Stimulated activated memory B cell treated with anti-CD40 and anti-IgM and Interleukin-4, amounts not matched to agents 10 μg/mL and 1 μg/mL and 100 μg/mL, for 72 hours (primary cell): ENCODE measurements at regions not wholly inside any gene's neighbourhood (a gene's known extent, or its start where the extent isn't known, plus 50 kb on each side); places are given as distances from the start of the nearest gene placed in this dataset.

Experiments
- ATAC-seq: fragments of 150-1000 bp; cut with Tn5 transposase; 2 replicates; pipeline ENCODE4 v1.10.0; 2021
- H3K27ac Mint-ChIP-seq: one replicate; pipeline ENCODE4 v1.8.0; 2022; ENCODE audit warnings: mild to moderate bottlenecking, mixed read lengths
- H3K27me3 Mint-ChIP-seq: one replicate; pipeline ENCODE4 v1.8.0; 2022; ENCODE audit warnings: mixed read lengths
- H3K36me3 Mint-ChIP-seq: one replicate; pipeline ENCODE4 v1.8.0; 2022; ENCODE audit warnings: mixed read lengths
- H3K4me1 Mint-ChIP-seq: one replicate; pipeline ENCODE4 v1.8.0; 2022; ENCODE audit warnings: mixed read lengths
- H3K4me3 Mint-ChIP-seq: one replicate; pipeline ENCODE4 v1.8.0; 2022; ENCODE audit warnings: mild to moderate bottlenecking, moderate library complexity, mixed read lengths
- H3K9me3 Mint-ChIP-seq: one replicate; pipeline ENCODE4 v1.8.0; 2022; ENCODE audit warnings: mixed read lengths

DNA sequence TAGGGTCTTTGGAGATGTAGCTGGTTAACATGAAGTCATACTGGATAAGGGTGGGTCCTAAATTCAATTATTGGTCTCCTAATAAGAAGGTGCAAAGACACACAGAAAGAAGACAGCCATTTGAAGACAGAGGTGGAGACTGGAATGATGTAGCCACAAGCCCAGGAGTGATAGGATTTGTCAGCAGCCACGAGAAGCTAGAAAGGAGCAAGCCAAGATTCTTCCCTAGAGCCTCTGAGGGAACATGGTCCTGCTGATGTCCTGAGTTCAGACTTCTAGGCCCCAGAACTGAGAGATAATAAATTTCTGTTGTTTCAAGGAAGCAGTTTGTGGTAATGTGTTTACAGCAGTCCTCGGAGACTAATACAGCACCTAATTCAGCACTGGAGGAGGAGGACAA is 203.3 kb upstream of the SRRM4 start:
- H3K9me3 Mint-ChIP-seq, result peaks cover 6% of the 10 kb centered on the region
- no peak overlapping the region for H3K27ac Mint-ChIP-seq
- no peak overlapping the region for H3K4me3 Mint-ChIP-seq
- no peaks in the 10 kb centered on the region for H3K4me1 Mint-ChIP-seq
- no peak for ATAC-seq
- H3K27me3 Mint-ChIP-seq, result peaks cover 18% of the 10 kb centered on the region
- no peaks in the 10 kb centered on the region for H3K36me3 Mint-ChIP-seq

DNA sequence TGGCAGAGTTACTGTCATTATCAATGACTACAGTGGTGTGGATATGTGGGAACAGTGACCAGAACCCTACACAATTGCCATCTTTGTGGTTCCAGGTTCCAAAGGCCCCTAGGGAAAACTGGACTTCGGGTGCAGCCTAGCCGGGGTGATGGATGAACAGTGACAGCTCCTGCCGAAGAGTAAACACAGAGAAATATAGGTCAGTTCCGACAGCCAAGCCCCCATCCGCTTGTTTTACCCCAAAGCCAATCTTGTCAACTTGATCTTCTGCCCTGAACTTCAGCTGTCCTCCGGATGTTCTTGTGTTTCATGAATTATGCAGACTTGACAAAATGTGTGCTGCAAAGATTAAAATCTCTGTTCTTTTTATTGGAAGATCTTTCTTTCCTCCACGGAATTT is 200.4 kb upstream of the SRRM4 start:
- no peak for ATAC-seq
- Mint-ChIP-seq H3K27me3 (no peaks in the 10 kb centered on the region), H3K27ac (no peak overlapping the region)

GRCh38 chr12:118781692-118782091 is 199.6 kb upstream of the SRRM4 start:
- H3K27ac Mint-ChIP-seq, result no peak overlapping the region
- H3K9me3 Mint-ChIP-seq, result peaks cover 2% of the 10 kb centered on the region
- H3K27me3 Mint-ChIP-seq, result no peaks in the 10 kb centered on the region
- no peak overlapping the region for H3K4me3 Mint-ChIP-seq
- ATAC-seq, result no peak
- H3K36me3 Mint-ChIP-seq, result no peaks in the 10 kb centered on the region
- no peaks in the 10 kb centered on the region for H3K4me1 Mint-ChIP-seq

More for the DNA sequence above, 200.4 kb upstream of the SRRM4 start:
- Mint-ChIP-seq H3K36me3 (no peaks in the 10 kb centered on the region), H3K4me3 (no peak overlapping the region), H3K9me3 (peaks cover 2% of the 10 kb centered on the region), H3K4me1 (no peaks in the 10 kb centered on the region)

- H3K4me3 Mint-ChIP-seq, result no peak overlapping the region
- ATAC-seq, result no peak
- no peak overlapping the region for H3K27ac Mint-ChIP-seq
- no peaks in the 10 kb centered on the region for H3K4me1 Mint-ChIP-seq
- H3K36me3 Mint-ChIP-seq, result no peaks in the 10 kb centered on the region
- peaks cover 6% of the 10 kb centered on the region for H3K9me3 Mint-ChIP-seq
- H3K27me3 Mint-ChIP-seq, result no peaks in the 10 kb centered on the region
These were observed 197.6 kb upstream of the SRRM4 start for GRCh38 chr12:118783703-118784102.

GRCh38 chr12:118790578-118790977 is 190.8 kb upstream of the SRRM4 start:
- H3K9me3 Mint-ChIP-seq, result peaks cover 3% of the 10 kb centered on the region
- no peaks in the 10 kb centered on the region for H3K27me3 Mint-ChIP-seq
- H3K27ac Mint-ChIP-seq, result no peak overlapping the region
- H3K4me1 Mint-ChIP-seq, result no peaks in the 10 kb centered on the region
- no peak overlapping the region for H3K4me3 Mint-ChIP-seq
- H3K36me3 Mint-ChIP-seq, result no peaks in the 10 kb centered on the region
- no peak for ATAC-seq

- Mint-ChIP-seq H3K27ac (no peak overlapping the region), H3K4me1 (no peaks in the 10 kb centered on the region), H3K36me3 (no peaks in the 10 kb centered on the region), H3K27me3 (no peaks in the 10 kb centered on the region), H3K4me3 (no peak overlapping the region), H3K9me3 (peaks cover 3% of the 10 kb centered on the region)
- ATAC-seq, result no peak
These were observed 167.5 kb upstream of the SRRM4 start for GRCh38 chr12:118813778-118814357.

DNA sequence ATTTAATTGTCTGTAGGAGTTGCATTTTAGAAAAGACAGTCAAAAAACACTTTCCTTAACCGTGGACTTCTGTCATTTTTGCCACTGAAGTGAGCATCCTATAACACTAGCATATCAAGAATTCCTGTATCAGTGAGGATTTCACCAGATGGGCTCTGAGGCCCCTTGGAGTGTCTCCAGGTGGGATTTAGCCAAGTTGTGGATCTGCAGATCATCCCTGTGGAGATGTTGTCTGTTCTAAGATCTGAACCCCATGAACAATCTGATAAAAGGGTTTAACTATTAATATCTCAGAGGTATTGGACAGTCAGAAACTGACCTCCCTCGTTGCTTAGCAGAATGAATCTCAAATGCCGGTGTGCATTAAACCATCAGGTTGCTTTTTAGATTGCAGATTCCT is 165.0 kb upstream of the SRRM4 start:
- no peaks in the 10 kb centered on the region for H3K27me3 Mint-ChIP-seq
- no peaks in the 10 kb centered on the region for H3K36me3 Mint-ChIP-seq
- H3K4me1 Mint-ChIP-seq, result no peaks in the 10 kb centered on the region
- no peak for ATAC-seq
- H3K27ac Mint-ChIP-seq, result no peak overlapping the region
- H3K9me3 Mint-ChIP-seq, result peaks cover 3% of the 10 kb centered on the region
- no peak overlapping the region for H3K4me3 Mint-ChIP-seq

DNA sequence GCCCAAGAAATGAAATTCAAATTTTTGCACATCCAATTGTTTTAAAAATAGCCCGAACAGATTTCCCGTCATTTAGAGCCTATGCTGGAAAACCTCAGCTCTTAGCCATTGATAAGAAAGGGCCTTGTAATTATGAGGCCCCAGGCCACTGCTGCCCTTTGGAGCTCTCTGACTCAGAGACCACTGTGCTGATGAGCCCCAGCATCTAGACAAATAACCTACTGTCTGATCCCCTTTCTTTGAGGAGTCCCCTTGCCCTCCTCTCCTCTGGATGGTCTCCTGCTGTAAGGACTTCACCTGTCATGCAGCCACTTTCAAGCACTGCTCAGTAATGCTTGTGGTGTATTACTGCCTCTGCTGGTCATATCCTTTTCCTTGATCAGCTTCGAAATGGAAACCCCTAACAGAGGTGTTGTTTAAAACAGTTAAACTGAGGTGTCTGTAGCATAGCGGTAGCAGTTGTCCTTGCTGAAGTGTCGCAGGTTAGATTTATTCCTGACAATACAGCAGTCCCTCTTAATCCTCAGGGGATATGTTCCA is 159.9 kb upstream of the SRRM4 start:
- Mint-ChIP-seq H3K4me1 (no peaks in the 10 kb centered on the region), H3K4me3 (no peak overlapping the region), H3K27ac (no peak overlapping the region), H3K36me3 (no peaks in the 10 kb centered on the region), H3K9me3 (peaks cover 6% of the 10 kb centered on the region), H3K27me3 (no peaks in the 10 kb centered on the region)
- no peak for ATAC-seq

DNA sequence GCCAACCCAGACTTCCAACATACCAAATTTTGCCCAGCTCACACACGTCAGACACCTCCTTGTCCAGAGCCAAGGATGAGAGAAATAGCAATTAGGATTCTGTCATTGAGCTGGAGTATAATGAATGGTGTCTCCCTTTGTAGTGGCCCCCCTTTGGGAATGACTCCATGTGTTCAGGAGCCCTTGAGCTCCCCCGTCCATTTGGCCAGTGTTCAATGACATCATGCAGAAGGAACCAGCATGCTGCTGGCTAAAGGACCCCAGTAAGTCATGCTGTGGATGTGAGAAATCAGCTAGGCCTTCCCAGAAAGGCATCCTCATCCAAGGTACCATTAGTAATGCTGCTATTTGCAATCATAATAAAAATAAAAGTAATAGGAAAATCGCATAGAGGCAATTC is 158.8 kb upstream of the SRRM4 start:
- no peaks in the 10 kb centered on the region for H3K4me1 Mint-ChIP-seq
- no peaks in the 10 kb centered on the region for H3K27me3 Mint-ChIP-seq
- no peaks in the 10 kb centered on the region for H3K36me3 Mint-ChIP-seq
- H3K9me3 Mint-ChIP-seq, result peaks cover 9% of the 10 kb centered on the region
- no peak for ATAC-seq
- no peak overlapping the region for H3K4me3 Mint-ChIP-seq
- H3K27ac Mint-ChIP-seq, result no peak overlapping the region

DNA sequence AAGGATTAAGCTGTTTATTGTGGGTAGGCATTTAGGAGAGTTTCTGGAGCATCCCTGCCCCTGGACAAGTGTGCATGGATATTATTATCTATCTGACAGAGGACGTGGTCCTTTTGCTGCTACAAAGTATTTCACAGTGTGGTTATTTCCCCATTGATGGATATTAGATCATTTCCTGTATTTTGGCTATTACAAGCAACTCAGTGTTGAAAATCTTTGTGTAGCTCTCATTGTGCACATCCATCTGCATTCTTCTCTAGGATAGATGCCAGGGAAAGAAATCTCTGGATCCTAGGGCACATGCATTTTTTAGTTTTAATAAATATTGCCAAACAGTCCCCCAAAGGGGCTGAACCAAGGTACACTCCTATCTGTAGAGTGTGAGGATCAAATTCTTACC is 154.3 kb upstream of the SRRM4 start:
- no peak overlapping the region for H3K4me3 Mint-ChIP-seq
- H3K27ac Mint-ChIP-seq, result no peak overlapping the region
- ATAC-seq, result no peak
- no peaks in the 10 kb centered on the region for H3K4me1 Mint-ChIP-seq
- H3K27me3 Mint-ChIP-seq, result no peaks in the 10 kb centered on the region
- peaks cover 13% of the 10 kb centered on the region for H3K9me3 Mint-ChIP-seq
- H3K36me3 Mint-ChIP-seq, result no peaks in the 10 kb centered on the region

- Mint-ChIP-seq H3K4me3 (no peak overlapping the region), H3K27ac (no peak overlapping the region), H3K27me3 (no peaks in the 10 kb centered on the region), H3K9me3 (peaks cover 13% of the 10 kb centered on the region), H3K36me3 (no peaks in the 10 kb centered on the region), H3K4me1 (no peaks in the 10 kb centered on the region)
- no peak for ATAC-seq
These were observed 153.7 kb upstream of the SRRM4 start for GRCh38 chr12:118827606-118828005.

DNA sequence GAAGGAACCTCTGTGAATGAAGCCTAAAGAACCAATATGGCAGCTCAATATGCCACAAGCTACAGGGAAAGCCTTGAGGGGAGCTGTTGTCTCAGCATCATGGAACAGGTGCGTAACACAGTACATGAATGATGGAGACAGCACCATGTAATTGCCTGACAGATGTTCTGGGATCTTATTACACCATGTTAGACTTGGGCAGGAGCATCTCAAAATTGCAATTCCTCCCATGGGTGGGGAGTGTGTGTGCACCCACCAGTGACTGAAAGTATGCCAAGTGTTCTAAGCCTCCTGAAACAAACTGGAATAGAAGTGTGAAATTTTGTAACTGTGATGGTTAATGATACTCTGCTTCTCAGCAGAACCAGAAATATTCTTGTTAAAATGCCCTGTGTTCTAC is 151.0 kb upstream of the SRRM4 start:
- peaks cover 18% of the 10 kb centered on the region for H3K9me3 Mint-ChIP-seq
- H3K27me3 Mint-ChIP-seq, result peaks cover 10% of the 10 kb centered on the region
- H3K27ac Mint-ChIP-seq, result no peak overlapping the region
- no peaks in the 10 kb centered on the region for H3K36me3 Mint-ChIP-seq
- H3K4me3 Mint-ChIP-seq, result no peak overlapping the region
- no peaks in the 10 kb centered on the region for H3K4me1 Mint-ChIP-seq
- ATAC-seq, result no peak

GRCh38 chr12:118835926-118836325 is 145.4 kb upstream of the SRRM4 start:
- Mint-ChIP-seq H3K9me3 (peaks cover 9% of the 10 kb centered on the region), H3K27ac (no peak overlapping the region), H3K27me3 (peaks cover 10% of the 10 kb centered on the region), H3K36me3 (no peaks in the 10 kb centered on the region), H3K4me3 (no peak overlapping the region), H3K4me1 (no peaks in the 10 kb centered on the region)
- ATAC-seq, result no peak

DNA sequence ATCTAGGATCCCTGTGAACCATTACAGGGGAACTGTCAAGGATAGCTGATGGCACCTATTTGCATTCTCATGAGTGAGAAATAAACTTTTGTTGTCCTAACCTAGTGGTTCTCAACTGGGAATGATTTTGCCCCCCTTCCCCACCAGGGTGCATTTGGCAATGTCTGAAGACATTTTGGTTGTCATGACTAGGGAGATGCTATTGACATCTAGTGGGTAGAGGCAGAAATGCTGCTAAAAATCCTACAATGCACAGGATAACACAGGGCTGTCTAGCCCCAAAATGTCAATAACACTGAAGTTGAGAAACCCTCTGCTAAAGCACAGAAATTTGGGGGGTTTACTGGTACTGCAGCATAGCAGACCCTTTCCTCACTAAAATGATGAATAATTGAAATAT is 140.9 kb upstream of the SRRM4 start:
- H3K27me3 Mint-ChIP-seq, result no peaks in the 10 kb centered on the region
- H3K27ac Mint-ChIP-seq, result no peak overlapping the region
- H3K36me3 Mint-ChIP-seq, result no peaks in the 10 kb centered on the region
- no peak for ATAC-seq
- H3K4me3 Mint-ChIP-seq, result no peak overlapping the region
- no peaks in the 10 kb centered on the region for H3K4me1 Mint-ChIP-seq
- peaks cover under 1% of the 10 kb centered on the region for H3K9me3 Mint-ChIP-seq

- Mint-ChIP-seq H3K9me3 (no peaks in the 10 kb centered on the region), H3K4me3 (no peak overlapping the region), H3K36me3 (no peaks in the 10 kb centered on the region), H3K27ac (no peak overlapping the region), H3K4me1 (no peaks in the 10 kb centered on the region), H3K27me3 (no peaks in the 10 kb centered on the region)
- no peak for ATAC-seq
These were observed 140.5 kb upstream of the SRRM4 start for GRCh38 chr12:118840878-118841277.

DNA sequence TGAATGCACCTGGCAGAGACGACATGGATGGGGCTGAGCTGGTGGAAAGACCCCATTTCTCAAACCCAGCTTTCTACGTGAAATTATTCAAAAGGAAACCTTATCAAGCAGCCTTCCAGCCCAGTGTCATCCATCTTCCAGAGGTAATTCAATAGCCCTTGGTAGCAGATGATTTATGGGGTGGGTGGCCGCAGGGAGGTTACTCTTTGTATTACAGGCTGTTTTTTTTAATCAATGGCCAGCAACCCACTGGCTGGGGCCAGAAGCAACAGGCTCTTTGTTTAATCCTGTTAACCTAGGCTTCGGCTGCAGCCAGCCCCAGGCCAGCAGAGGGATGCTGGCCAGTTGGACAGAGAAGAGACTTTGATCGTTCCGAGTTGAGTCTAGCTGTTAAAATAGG is 139.8 kb upstream of the SRRM4 start:
- Mint-ChIP-seq H3K27ac (no peak overlapping the region), H3K36me3 (no peaks in the 10 kb centered on the region), H3K4me3 (no peak overlapping the region), H3K27me3 (no peaks in the 10 kb centered on the region), H3K4me1 (no peaks in the 10 kb centered on the region), H3K9me3 (no peaks in the 10 kb centered on the region)
- ATAC-seq, result no peak

- Mint-ChIP-seq H3K9me3 (no peaks in the 10 kb centered on the region), H3K4me1 (no peaks in the 10 kb centered on the region), H3K36me3 (no peaks in the 10 kb centered on the region), H3K27me3 (no peaks in the 10 kb centered on the region), H3K27ac (no peak overlapping the region), H3K4me3 (no peak overlapping the region)
- ATAC-seq, result no peak
These were observed 138.5 kb upstream of the SRRM4 start for GRCh38 chr12:118842866-118843265.
